DMS53 treated with DMSO at 0.1 percent for 48 hours (cell line): ENCODE measurements at regions not wholly inside any gene's neighbourhood (a gene's known extent, or its start where the extent isn't known, plus 50 kb on each side); places are given as distances from the start of the nearest gene placed in this dataset.
A peak's percentile ranks its signal among the peaks of the same experiment; 100 is the strongest.

Source experiments
- DNase-seq: peaks from one replicate; lab custom pipeline; 2025; ENCODE audit not compliant: unreplicated experiment; lab: John Stamatoyannopoulos, UW

GRCh38 chr6:16078064-16078463, 50.8 kb upstream of the MYLIP start:
- no peak for DNase-seq

DNA sequence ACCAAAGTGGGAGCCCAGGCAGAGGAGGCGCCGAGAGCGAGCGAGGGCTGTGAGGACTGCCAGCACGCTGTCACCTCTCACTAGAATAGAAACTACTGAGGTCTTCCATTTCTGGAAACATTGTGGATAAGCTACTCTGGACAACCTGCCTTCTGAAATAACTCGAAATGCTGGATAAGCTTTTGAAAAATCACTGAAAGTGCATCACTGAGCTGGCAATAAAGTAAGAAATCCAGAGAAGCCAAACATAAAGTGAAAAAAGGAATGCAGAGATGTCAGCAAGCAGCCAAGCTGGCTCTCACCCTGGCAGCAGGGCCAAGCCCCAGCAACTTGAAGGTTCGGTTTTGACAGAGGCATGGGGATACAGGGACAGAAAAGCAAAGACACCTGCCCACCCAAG, 59.2 kb upstream of the MYLIP start:
- DNase-seq, result no peak

DNA sequence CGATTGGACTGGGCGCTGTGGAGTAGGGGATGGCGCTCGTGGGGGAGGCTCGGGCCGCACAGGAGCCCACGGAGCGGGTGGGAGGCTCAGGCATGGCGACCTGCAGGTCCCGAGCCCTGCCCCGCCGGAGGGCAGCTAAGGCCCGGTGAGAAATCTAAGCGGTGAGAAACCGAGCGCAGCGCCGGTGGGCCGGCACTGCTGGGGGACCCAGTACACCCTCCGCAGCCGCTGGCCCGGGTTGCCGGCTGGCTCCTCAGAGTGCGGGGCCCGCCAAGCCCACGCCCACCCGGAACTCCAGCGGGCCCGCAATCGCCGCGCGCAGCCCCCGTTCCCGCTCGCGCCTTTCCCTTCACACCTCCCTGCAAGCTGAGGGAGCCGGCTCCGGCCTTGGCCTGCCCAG, 59.7 kb upstream of the MYLIP start:
- no peak for DNase-seq

- no peak for DNase-seq
These were observed 61.3 kb upstream of the MYLIP start for GRCh38 chr6:16067568-16067967.

DNA sequence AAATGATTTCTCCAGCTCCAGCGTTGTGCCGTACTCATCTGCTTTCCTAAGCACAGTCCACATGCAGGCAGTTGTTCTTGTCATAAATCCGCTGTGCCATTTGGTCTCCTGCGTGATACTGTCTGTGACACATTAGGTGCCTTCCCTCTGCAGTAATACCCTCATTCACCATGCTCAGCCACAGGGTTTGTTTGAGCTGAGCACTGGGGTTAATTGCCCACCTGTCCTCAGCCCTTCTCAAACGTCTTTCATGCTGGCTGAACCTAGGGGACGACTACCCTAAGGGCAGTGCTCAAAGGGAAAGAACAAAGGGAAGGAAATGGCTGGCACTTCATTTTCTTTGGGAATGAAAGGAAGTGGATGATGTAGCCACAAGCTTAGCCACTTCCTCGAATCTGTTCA, 64.2 kb upstream of the MYLIP start:
- no peak for DNase-seq

GRCh38 chr6:16063580-16063979, 65.3 kb upstream of the MYLIP start:
- no peak for DNase-seq

DNA sequence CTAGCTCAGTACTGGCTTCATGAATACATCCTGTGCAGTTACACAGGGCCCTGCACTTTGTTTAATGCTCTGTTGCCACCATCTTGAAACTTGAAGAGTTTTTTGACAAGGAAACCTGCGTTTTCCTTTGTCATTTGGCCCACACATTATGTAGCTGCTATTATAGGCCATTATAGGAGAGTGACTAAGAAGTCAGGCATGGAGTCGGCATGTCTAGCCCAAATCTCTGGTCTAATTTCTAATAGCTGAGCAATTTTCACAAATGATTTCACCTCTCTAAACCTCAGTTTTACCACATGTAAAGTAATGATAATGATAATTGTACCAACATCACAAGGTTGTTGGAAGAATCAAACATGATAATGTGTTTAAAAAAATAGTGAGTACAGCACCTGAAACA, 67.1 kb upstream of the MYLIP start:
- DNase-seq, result no peak

- DNase-seq, result peak; percentile 57
These were observed 68.8 kb upstream of the MYLIP start for GRCh38 chr6:16060039-16060438.

- DNase-seq, result peak; percentile 84
These were observed 69.4 kb upstream of the MYLIP start for GRCh38 chr6:16059496-16059895.

DNA sequence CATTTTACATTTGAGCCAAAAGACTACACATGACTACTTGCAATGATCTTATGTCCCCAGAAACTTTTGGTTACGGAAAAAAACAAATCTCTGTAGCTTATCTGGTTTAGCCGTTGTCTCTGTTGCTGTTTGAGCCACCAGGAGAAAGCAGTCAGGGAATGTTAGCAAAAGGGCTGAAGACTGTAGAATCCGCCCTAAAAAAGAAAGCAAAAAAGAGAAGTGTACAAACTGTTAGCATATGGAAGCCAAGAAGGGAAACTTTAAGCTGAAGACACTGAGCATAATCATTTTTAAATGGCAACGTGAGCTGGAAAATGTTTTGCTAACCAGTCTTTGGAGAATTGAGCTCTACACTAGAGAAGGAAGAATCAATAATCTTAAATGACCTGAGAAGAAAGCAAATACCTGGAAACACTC, 69.9 kb upstream of the MYLIP start:
- no peak for DNase-seq

DNA sequence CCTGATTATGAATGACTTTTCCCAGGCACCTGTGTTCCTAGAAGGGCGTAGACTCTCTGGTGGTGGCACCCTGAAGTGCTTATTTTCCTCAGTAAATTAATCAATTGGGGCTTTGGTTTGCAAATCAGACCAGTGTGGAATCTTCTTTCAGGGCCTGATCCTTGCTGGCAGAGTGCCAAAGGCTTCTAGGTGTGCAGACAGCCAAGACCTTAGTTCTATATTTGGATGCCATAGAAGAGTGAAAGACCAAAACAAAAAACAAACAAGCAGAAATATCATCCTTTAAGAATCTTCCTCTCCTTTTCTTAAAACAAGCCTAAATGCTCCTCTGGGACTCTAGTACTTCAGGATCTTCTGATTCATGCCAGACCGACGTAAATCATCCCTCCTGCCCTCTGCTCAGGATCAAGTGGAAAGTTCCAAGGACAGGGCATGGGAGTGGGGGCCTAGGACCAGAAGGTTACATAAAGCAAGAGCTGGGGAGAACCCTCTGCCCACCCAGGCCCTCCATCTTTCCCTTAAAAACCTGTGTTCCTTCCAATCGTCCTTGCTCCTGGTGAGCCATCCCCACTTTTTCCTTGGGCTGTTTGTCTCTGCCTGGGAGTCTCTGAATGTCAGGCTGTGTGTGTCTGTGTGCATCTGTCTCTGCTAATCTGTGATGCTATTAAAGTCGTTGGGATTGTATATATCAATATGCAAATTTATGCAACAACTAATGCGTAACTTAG, 70.5 kb upstream of the MYLIP start:
- no peak for DNase-seq

- no peak for DNase-seq
These were observed 71.4 kb upstream of the MYLIP start for GRCh38 chr6:16057446-16057845.

DNA sequence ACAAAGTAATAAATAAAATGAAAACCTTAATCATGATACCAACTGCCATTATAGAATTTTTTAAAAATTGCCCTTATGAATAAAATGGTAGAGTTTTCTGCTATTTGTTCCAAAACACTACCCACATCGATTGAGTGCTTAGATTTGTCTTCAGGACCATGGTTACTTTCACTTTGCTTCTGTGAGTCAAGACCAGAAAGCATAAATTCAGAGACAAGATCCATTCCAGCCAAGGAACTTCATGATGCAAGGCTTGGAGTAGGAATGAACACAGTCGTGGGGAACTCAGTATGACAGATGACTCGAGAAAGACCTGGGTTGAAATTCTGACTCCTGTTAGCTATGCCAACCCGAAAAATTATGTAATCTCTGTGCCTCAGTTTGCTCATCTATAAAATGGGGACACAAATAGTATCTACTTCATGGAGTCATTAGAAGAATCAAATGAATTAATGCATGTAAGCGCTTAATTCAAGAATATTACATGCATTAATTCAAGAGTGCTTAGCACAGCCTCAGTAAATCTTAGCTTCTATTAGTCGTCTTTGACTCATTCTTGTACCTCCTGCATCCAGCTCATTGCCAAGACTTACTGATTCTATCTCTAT, 72.5 kb upstream of the MYLIP start:
- DNase-seq, result no peak

GRCh38 chr6:16055852-16056251, 73.0 kb upstream of the MYLIP start:
- no peak for DNase-seq

- DNase-seq, result no peak
These were observed 79.7 kb upstream of the MYLIP start for GRCh38 chr6:16049168-16049567.

GRCh38 chr6:16048221-16048620, 80.7 kb upstream of the MYLIP start:
- DNase-seq, result no peak

GRCh38 chr6:16047435-16047990, 81.4 kb upstream of the MYLIP start:
- no peak for DNase-seq

- no peak for DNase-seq
These were observed 83.6 kb upstream of the MYLIP start for GRCh38 chr6:16045238-16045637.

DNA sequence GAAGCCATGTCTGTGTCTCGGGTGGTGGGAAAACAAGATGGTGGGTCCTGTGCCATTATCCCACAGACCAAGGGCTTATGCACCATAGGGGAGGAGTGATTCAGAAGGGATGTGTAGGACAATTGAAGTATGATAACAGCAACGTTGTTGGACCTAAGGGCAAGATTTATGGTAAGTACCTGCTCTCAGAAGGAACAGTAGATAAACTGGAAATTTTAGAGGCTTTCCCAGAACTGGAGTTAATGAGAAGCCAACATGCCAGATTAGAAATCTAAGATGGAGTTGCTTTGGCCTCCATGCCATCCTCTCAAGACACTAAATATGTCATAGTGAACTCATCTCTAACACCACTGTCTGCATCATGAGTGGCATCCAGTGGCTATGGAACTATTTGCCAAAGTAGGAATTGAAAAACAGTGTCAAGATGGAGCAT, 84.7 kb upstream of the MYLIP start:
- DNase-seq, result no peak

GRCh38 chr6:16043171-16044135, 85.4 kb upstream of the MYLIP start:
- no peak for DNase-seq

- no peak for DNase-seq
These were observed 86.1 kb upstream of the MYLIP start for GRCh38 chr6:16042751-16043150.
